Transverse colon (tissue), 3 donors: ENCODE measurements at regions not wholly inside any gene's neighbourhood (a gene's known extent, or its start where the extent isn't known, plus 50 kb on each side); places are given as distances from the start of the nearest gene placed in this dataset.

Experiments used
- CTCF ChIP-seq, 5 experiments: fragments of 200-600 bp in 3 of 5; fragments of 450-650 bp in 2 of 5; sonication (generic) in 3 of 5; IDR thresholded peaks; 1 replicate in 2 of 5; 2 replicates in 3 of 5; pipeline ENCODE4 v1.5.1; 2016 to 2017; ENCODE audit warnings: antibody characterized with exemption in 5 of 5, inconsistent platforms in 3 of 5, mild to moderate bottlenecking in 2 of 5, moderate library complexity in 1 of 5
- EP300 ChIP-seq: sonication (generic); formaldehyde crosslinking; IDR thresholded peaks from one replicate; pipeline ENCODE4 v1.6.1; 2017; ENCODE audit warnings: antibody characterized with exemption, low read depth

GRCh38 chr5:124300815-124301621 is 445.4 kb downstream of the ZNF608 start:
- TF ChIP-seq CTCF (IDR thresholded peaks at IDR 0.05) (no peak), EP300 (no peak)
